Activated CD8-positive, alpha-beta memory T cell treated with anti-CD3 and anti-CD28 coated beads, Interleukin-2, amount 10 ng/mL, durations not matched to agents 7 days and 5 days (primary cell): ENCODE measurements at regions not wholly inside any gene's neighbourhood (a gene's known extent, or its start where the extent isn't known, plus 50 kb on each side); places are given as distances from the start of the nearest gene placed in this dataset.

Experiments used
- ATAC-seq: fragments of 150-1000 bp; cut with Tn5 transposase; one replicate; pipeline ENCODE4 v1.10.0; 2021; ENCODE audit warnings: moderate library complexity
- CTCF ChIA-PET: fragments of 350-600 bp; sonication (Branson Sonifier 250); formaldehyde crosslinking; loops from one replicate; lab custom pipeline; 2021; ENCODE audit warnings: antibody characterized with exemption; lab: Charles Lee
- DNase-seq: peaks from one replicate; pipeline ENCODE4 v3.0.0-alpha.2; 2020
- H3K27ac Mint-ChIP-seq: one replicate; pipeline ENCODE4 v1.8.0; 2021; ENCODE audit warnings: mild to moderate bottlenecking, mixed read lengths
- H3K27me3 Mint-ChIP-seq: one replicate; pipeline ENCODE4 v1.8.0; 2021; ENCODE audit warnings: mixed read lengths
- H3K36me3 Mint-ChIP-seq: one replicate; pipeline ENCODE4 v1.8.0; 2021; ENCODE audit warnings: mild to moderate bottlenecking, mixed read lengths
- H3K4me1 Mint-ChIP-seq: one replicate; pipeline ENCODE4 v1.8.0; 2021; ENCODE audit warnings: mixed read lengths
- H3K4me3 Mint-ChIP-seq: one replicate; pipeline ENCODE4 v1.8.0; 2021; ENCODE audit warnings: mild to moderate bottlenecking, moderate library complexity, mixed read lengths
- H3K9me3 Mint-ChIP-seq: one replicate; pipeline ENCODE4 v1.8.0; 2022; ENCODE audit warnings: low read depth, mixed read lengths

- Mint-ChIP-seq H3K27me3 (peaks cover 15% of the 10 kb centered on the region), H3K9me3 (no peaks in the 10 kb centered on the region), H3K36me3 (no peaks in the 10 kb centered on the region), H3K4me3 (no peak overlapping the region), H3K4me1 (peaks cover 38% of the 10 kb centered on the region), H3K27ac (peak overlapping the region; percentile 3)
- CTCF ChIA-PET = interaction anchor here (1.2 to 2.0 kb wide), 3 partner anchors 10 to 224 kb away, joined by 3 to 7 read pairs (median 3); no protein-coding TSS in a partner anchor
- DNase-seq (no peak), ATAC-seq (no peak)
Measured at GRCh38 chr20:53691811-53692192, 98.2 kb upstream of the ZNF217 start.

GRCh38 chr20:53691060-53691810, 97.6 kb upstream of the ZNF217 start:
- Mint-ChIP-seq H3K4me3 (no peak overlapping the region), H3K9me3 (no peaks in the 10 kb centered on the region), H3K4me1 (peaks cover 40% of the 10 kb centered on the region), H3K27ac (peak overlapping the region; percentile 3), H3K36me3 (no peaks in the 10 kb centered on the region), H3K27me3 (peaks cover 15% of the 10 kb centered on the region)
- DNase-seq (no peak), ATAC-seq (no peak)
- CTCF ChIA-PET = interaction anchor here (0.9 to 2.0 kb wide), 5 partner anchors 9 to 225 kb away, joined by 3 to 7 read pairs (median 3); no protein-coding TSS in a partner anchor

GRCh38 chr20:53688085-53688484, 94.4 kb upstream of the ZNF217 start:
- Mint-ChIP-seq H3K4me3 (no peak overlapping the region), H3K9me3 (no peaks in the 10 kb centered on the region), H3K4me1 (peaks cover 47% of the 10 kb centered on the region), H3K27ac (no peak overlapping the region), H3K36me3 (no peaks in the 10 kb centered on the region), H3K27me3 (peaks cover 12% of the 10 kb centered on the region)
- DNase-seq (no peak), ATAC-seq (no peak)
- CTCF ChIA-PET = interaction anchor here (0.6 to 1.6 kb wide), 3 partner anchors 10 to 252 kb away, joined by 3 to 6 read pairs (median 4); no protein-coding TSS in a partner anchor

GRCh38 chr20:53685070-53685595, 91.5 kb upstream of the ZNF217 start:
- Mint-ChIP-seq H3K27ac (peak overlapping the region; percentile 87), H3K4me3 (no peak overlapping the region)

GRCh38 chr20:53683506-53683905, 89.9 kb upstream of the ZNF217 start:
- Mint-ChIP-seq H3K27ac (no peak overlapping the region), H3K27me3 (no peaks in the 10 kb centered on the region), H3K4me3 (no peak overlapping the region), H3K36me3 (no peaks in the 10 kb centered on the region), H3K9me3 (no peaks in the 10 kb centered on the region), H3K4me1 (peaks cover 27% of the 10 kb centered on the region)
- ATAC-seq = no peak
- CTCF ChIA-PET = interaction anchor here (1.3 to 2.3 kb wide), 4 partner anchors 15 to 22 kb away, joined by 3 to 6 read pairs (median 4); no protein-coding TSS in a partner anchor
- no peak for DNase-seq

More at GRCh38 chr20:53685070-53685595, 91.5 kb upstream of the ZNF217 start:
- Mint-ChIP-seq H3K27me3 (no peaks in the 10 kb centered on the region), H3K9me3 (no peaks in the 10 kb centered on the region), H3K4me1 (peaks cover 31% of the 10 kb centered on the region), H3K36me3 (no peaks in the 10 kb centered on the region)
- ATAC-seq (no peak), DNase-seq (no peak)
- CTCF ChIA-PET = interaction anchor here (0.9 to 2.5 kb wide), 8 partner anchors 11 to 255 kb away, joined by 3 to 11 read pairs (median 4); no protein-coding TSS in a partner anchor

DNA sequence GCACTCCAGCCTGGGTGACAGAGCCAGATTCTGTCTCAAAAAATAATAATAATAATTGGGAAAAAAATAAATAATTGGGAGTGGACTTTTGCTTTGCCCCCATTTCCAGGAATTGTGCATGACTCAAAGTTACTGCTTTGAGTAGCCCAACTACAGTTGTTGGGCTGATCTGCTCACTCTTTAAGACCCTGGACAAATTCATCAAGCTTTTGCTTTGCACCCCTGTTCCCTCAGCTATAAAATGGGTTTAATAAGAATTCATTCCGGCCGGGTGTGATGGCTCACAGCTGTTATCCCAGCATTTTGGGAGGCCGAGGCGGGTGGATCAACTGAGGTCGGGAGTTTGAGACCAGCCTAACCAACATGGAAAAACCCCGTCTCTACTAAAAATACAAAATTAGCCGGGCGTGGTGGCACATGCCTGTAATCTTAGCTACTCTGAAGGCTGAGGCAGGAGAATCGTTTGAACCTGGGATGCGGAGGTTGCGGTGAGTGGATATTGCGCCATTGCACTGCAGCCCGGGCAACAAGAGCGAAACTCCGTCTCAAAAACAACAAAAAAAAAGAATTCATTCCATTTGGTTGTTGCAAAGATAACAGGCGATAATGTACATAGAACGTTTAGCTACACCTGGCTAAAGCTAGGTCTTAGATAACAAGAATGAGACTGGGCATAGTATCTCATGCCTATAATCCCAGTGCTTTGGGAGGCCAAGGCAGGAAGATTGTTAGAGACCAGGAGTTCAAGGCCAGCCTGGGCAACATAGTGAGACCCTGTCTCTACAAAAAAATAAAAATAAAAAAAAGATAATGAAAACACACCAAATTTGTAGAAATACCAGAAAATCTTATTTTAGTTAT, 87.9 kb upstream of the ZNF217 start:
- Mint-ChIP-seq H3K27ac (no peak overlapping the region), H3K9me3 (no peaks in the 10 kb centered on the region), H3K36me3 (no peaks in the 10 kb centered on the region), H3K4me1 (peaks cover 30% of the 10 kb centered on the region), H3K27me3 (no peaks in the 10 kb centered on the region), H3K4me3 (no peak overlapping the region)
- DNase-seq (no peak), ATAC-seq (no peak)
- CTCF ChIA-PET = interaction anchor here (1.0 to 2.3 kb wide), 3 partner anchors 10 to 13 kb away, joined by 3 to 7 read pairs (median 6); no protein-coding TSS in a partner anchor

GRCh38 chr20:53679597-53680309, 86.1 kb upstream of the ZNF217 start:
- Mint-ChIP-seq H3K36me3 (no peaks in the 10 kb centered on the region), H3K4me3 (no peak overlapping the region), H3K9me3 (no peaks in the 10 kb centered on the region), H3K27ac (no peak overlapping the region), H3K27me3 (no peaks in the 10 kb centered on the region), H3K4me1 (peaks cover 13% of the 10 kb centered on the region)
- DNase-seq (no peak), ATAC-seq (no peak)
- CTCF ChIA-PET = interaction anchor here (0.8 to 1.1 kb wide), 2 partner anchors 74 to 186 kb away, joined by 3 read pairs; no protein-coding TSS in a partner anchor

GRCh38 chr20:53678990-53679596, 85.5 kb upstream of the ZNF217 start:
- peaks cover 13% of the 10 kb centered on the region for H3K4me1 Mint-ChIP-seq
- no peak overlapping the region for H3K4me3 Mint-ChIP-seq
- H3K36me3 Mint-ChIP-seq = no peaks in the 10 kb centered on the region
- ATAC-seq (no peak), DNase-seq (no peak)
- H3K27ac Mint-ChIP-seq = no peak overlapping the region
- H3K27me3 Mint-ChIP-seq = no peaks in the 10 kb centered on the region
- no peaks in the 10 kb centered on the region for H3K9me3 Mint-ChIP-seq
- CTCF ChIA-PET = no interaction called here

DNA sequence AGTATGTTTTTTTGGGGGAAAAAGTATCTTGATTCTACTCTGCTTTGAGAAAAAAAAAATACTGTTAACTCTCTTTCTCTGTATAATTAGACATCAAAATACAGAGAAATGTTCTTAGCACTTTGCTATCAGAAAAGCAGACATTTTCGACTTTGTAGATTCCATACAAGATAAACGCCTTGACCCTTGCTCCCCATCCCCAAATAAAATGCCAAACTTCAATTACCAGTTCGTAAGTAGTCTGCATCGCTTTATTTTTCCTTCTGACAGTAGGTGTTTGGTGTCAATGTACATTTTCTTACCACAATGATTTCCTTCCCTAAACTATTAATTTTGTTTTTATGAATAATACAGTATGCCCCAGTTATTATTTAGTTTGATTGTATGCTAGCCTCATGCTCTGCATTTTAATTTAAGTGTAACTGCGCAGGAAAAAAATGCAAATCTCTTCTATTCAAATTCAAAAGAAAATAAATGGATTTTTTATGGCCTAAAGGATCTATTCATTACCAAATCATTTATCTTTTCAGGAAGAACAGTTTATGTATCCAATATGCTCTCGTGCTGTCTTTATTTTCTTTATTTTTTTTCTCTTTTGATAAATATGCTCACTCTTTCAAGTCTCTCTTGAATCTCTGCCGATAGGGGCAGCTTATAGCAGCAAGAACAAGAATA, 84.8 kb upstream of the ZNF217 start:
- Mint-ChIP-seq H3K27me3 (no peaks in the 10 kb centered on the region), H3K36me3 (no peaks in the 10 kb centered on the region), H3K9me3 (no peaks in the 10 kb centered on the region), H3K4me1 (peaks cover 13% of the 10 kb centered on the region), H3K4me3 (peak overlapping the region; percentile 20), H3K27ac (peak overlapping the region; percentile 32)
- DNase-seq = no peak
- no peak for ATAC-seq
- CTCF ChIA-PET = no interaction called here

- no peaks in the 10 kb centered on the region for H3K9me3 Mint-ChIP-seq
- no peak overlapping the region for H3K4me3 Mint-ChIP-seq
- H3K27me3 Mint-ChIP-seq = no peaks in the 10 kb centered on the region
- peak overlapping the region; percentile 57 for H3K27ac Mint-ChIP-seq
- ATAC-seq = peak; percentile 45
- DNase-seq = no peak
- CTCF ChIA-PET = no interaction called here
- peaks cover 13% of the 10 kb centered on the region for H3K4me1 Mint-ChIP-seq
- no peaks in the 10 kb centered on the region for H3K36me3 Mint-ChIP-seq
Measured at GRCh38 chr20:53677447-53678314, 84.0 kb upstream of the ZNF217 start.

GRCh38 chr20:53676987-53677386, 83.3 kb upstream of the ZNF217 start:
- CTCF ChIA-PET = interaction anchor here (1.0 kb wide), 1 partner anchor 239 kb away, joined by 4 read pairs; no protein-coding TSS in a partner anchor
- no peak for DNase-seq
- no peak for ATAC-seq
- Mint-ChIP-seq H3K36me3 (no peaks in the 10 kb centered on the region), H3K9me3 (no peaks in the 10 kb centered on the region), H3K27ac (no peak overlapping the region), H3K27me3 (no peaks in the 10 kb centered on the region), H3K4me3 (no peak overlapping the region), H3K4me1 (peaks cover 13% of the 10 kb centered on the region)
